Ovary (tissue), 3 donors: ENCODE measurements at regions not wholly inside any gene's neighbourhood (a gene's known extent, or its start where the extent isn't known, plus 50 kb on each side); places are given as distances from the start of the nearest gene placed in this dataset.

Source experiments
- CTCF ChIP-seq, 3 donors: fragments of 450-650 bp in 2 of 3; fragments of 200-600 bp in 1 of 3; IDR thresholded peaks; one replicate each; pipeline versions ENCODE4 v1.5.1 to v1.8.0; 2016 to 2022; ENCODE audit warnings: antibody characterized with exemption in 3 of 3, mild to moderate bottlenecking in 1 of 3
- POLR2A ChIP-seq: fragments of 450-650 bp; IDR thresholded peaks from one replicate; pipeline ENCODE4 v1.6.1; 2017; ENCODE audit warnings: antibody characterized with exemption, mild to moderate bottlenecking, moderate library complexity
- donor health status: DM: no; HTN: no; CAD: no.

DNA sequence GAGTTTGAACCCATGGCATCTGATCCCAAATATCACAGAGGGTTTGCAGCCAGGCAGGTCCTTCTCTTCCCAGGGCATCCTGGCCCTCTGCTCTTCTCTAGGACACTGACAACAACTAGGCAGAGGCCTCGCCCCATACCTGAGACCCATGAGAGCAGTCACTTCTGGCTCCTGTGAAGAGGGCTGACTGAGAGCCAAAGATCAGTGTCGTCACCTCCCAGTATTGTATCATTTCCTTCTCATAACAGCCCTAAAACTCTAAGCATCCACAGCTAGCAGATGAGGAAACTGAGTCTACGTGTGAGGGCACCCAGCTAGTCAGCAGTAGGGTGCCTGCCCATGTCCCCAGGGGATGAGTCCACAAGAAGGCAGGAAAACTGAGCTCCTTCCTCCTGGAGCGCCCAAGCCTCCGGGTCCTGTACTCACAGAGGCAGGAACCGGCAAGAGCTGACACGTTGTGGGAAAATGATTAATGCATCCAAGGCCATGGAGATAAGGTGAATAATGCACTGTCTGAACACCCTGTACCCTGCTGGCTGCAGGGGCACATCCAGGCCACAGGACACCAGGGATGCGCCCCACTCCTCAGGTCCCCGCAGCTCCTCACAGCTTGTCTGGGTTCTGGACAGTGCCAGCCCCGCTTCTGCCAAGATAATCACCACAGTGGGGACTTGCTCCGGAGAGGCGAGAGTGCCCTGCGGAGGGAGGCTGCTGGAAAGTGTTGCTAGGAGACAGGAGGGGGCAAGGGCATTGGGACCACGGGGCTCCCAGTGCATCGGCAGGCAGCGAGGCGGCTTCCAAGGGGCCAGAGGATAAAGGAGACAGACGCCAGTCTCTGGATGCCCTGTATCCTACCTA, 340.0 kb downstream of the NPHP4 start:
- no peak for TF ChIP-seq POLR2A
- TF ChIP-seq CTCF (IDR thresholded peaks at IDR 0.05): no peak
